K562 (cell line): ENCODE measurements at regions not wholly inside any gene's neighbourhood (a gene's known extent, or its start where the extent isn't known, plus 50 kb on each side); places are given as distances from the start of the nearest gene placed in this dataset.

Experiments
- BRD4 ChIP-seq: fragments of 200-600 bp; sonication (generic); IDR thresholded peaks from 2 replicates; pipeline ENCODE4 v1.6.1; 2017; ENCODE audit warnings: inconsistent platforms
- GATA2 ChIP-seq: sonication (generic); formaldehyde crosslinking; IDR thresholded peaks from 2 replicates; pipeline ENCODE4 v1.4.0; 2020; ENCODE audit warnings: mild to moderate bottlenecking, missing genetic modification reagents
- RBM34 ChIP-seq: fragments of 200-400 bp; formaldehyde crosslinking; IDR thresholded peaks from 2 replicates; pipeline ENCODE4 v1.6.1; 2018; ENCODE audit warnings: low read length, borderline replicate concordance; ENCODE audit not compliant: insufficient read depth
- SRSF9 ChIP-seq: fragments of 200-400 bp; formaldehyde crosslinking; IDR thresholded peaks from 2 replicates; pipeline ENCODE4 v1.6.1; 2017; ENCODE audit warnings: low read depth, low read length, borderline replicate concordance
- TCF7L2 ChIP-seq: fragments of 150-350 bp; IDR thresholded peaks from 2 replicates; pipeline ENCODE4 v1.6.1; 2016; ENCODE audit warnings: low read depth, mild to moderate bottlenecking, low read length, moderate library complexity
- TRIM28 ChIP-seq: fragments of 450-650 bp; IDR thresholded peaks from 2 replicates; pipeline ENCODE4 v1.6.1; 2017

- TF ChIP-seq BRD4 (no peak), GATA2 (CRISPR knock-in tag) (no peak), SRSF9 (no peak), RBM34 (no peak), TRIM28 (no peak), TCF7L2 (no peak)
These were observed 108.6 kb downstream of the TMEM130 start for GRCh38 chr7:98761225-98761624.
